HCT116 (cell line): ENCODE measurements at regions not wholly inside any gene's neighbourhood (a gene's known extent, or its start where the extent isn't known, plus 50 kb on each side); places are given as distances from the start of the nearest gene placed in this dataset.

Source experiments
- CEBPB ChIP-seq: IDR thresholded peaks from 2 replicates; pipeline ENCODE4 v1.6.1; 2012; ENCODE audit warnings: low read depth
- CTCF ChIP-seq, 3 experiments: fragments of 200-600 bp in 1 of 3; sonication (generic) in 1 of 3; IDR thresholded peaks in 2 of 3; conservative IDR thresholded peaks in 1 of 3; 2 replicates each; pipeline ENCODE4 v1.5.1; 2012 to 2017; ENCODE audit warnings: low read depth in 2 of 3, low read length in 2 of 3, antibody characterized with exemption in 1 of 3, borderline replicate concordance in 1 of 3, control low read depth in 1 of 3, mild to moderate bottlenecking in 1 of 3, mixed read lengths in 1 of 3, mixed run types in 1 of 3, moderate library complexity in 1 of 3; ENCODE audit not compliant: insufficient read depth in 1 of 3
- EZH2 ChIP-seq: fragments of 200-600 bp; sonication (generic); IDR thresholded peaks from 2 replicates; pipeline ENCODE4 v1.6.1; 2017; ENCODE audit warnings: antibody characterized with exemption, mixed run types
- JUND ChIP-seq: IDR thresholded peaks from 2 replicates; pipeline ENCODE4 v1.6.1; 2012
- MAX ChIP-seq: IDR thresholded peaks from 2 replicates; pipeline ENCODE4 v1.6.1; 2012
- POLR2A ChIP-seq: IDR thresholded peaks from 2 replicates; pipeline ENCODE4 v1.7.0; 2011; ENCODE audit warnings: borderline replicate concordance; ENCODE audit not compliant: insufficient read depth, insufficient read length; ENCODE audit errors: extremely low read depth
- POLR2AphosphoS5 ChIP-seq: IDR thresholded peaks from 2 replicates; pipeline ENCODE4 v1.6.1; 2011; ENCODE audit warnings: mild to moderate bottlenecking, low read depth, low read length, moderate library complexity
- TCF7L2 ChIP-seq: IDR thresholded peaks from 2 replicates; pipeline ENCODE4 v1.7.0; 2011; ENCODE audit warnings: borderline replicate concordance, inconsistent platforms; ENCODE audit not compliant: insufficient read depth, insufficient read length; ENCODE audit errors: extremely low read depth
- YY1 ChIP-seq: IDR thresholded peaks from 2 replicates; pipeline ENCODE4 v1.6.1; 2011; ENCODE audit warnings: low read length, low read depth, moderate library complexity, mild to moderate bottlenecking; ENCODE audit not compliant: insufficient replicate concordance; ENCODE audit errors: extremely low read depth
- ZNF274 ChIP-seq: fragments of 200-500 bp; sonication (Bioruptor generic); IDR thresholded peaks from 2 replicates; pipeline ENCODE4 v1.6.1; 2014; ENCODE audit warnings: mild to moderate bottlenecking, low read depth, low read length, inconsistent platforms

- TF ChIP-seq CEBPB: no peak
- no peak for TF ChIP-seq CTCF (IDR thresholded peaks at IDR 0.05 in 2 of 3, conservative IDR thresholded peaks at IDR 0.05 in 1 of 3; ENCODE audit: borderline replicate concordance in 1 of 3, insufficient read depth in 1 of 3, low read depth in 2 of 3, low read length in 2 of 3)
- no peak for TF ChIP-seq POLR2A
- TF ChIP-seq EZH2: no peak
- TF ChIP-seq POLR2AphosphoS5: no peak
- no peak for TF ChIP-seq YY1
- no peak for TF ChIP-seq JUND
- TF ChIP-seq MAX: no peak
- TF ChIP-seq TCF7L2: no peak
- no peak for TF ChIP-seq ZNF274
Measured at GRCh38 chr15:38847666-38848065, 283.1 kb upstream of the RASGRP1 start.
